DND-41 (cell line): ENCODE measurements at regions not wholly inside any gene's neighbourhood (a gene's known extent, or its start where the extent isn't known, plus 50 kb on each side); places are given as distances from the start of the nearest gene placed in this dataset.

Experiments used
- ATAC-seq: fragments of 200-7000 bp; cut with Tn5 transposase; 3 replicates; pipeline ENCODE4 v1.9.1; 2021; ENCODE audit warnings: low read depth; ENCODE audit not compliant: insufficient read depth
- DNase-seq: peaks from one replicate; pipeline ENCODE4 v3.0.0-alpha.2; 2020
- H2AFZ ChIP-seq: 2 replicates; pipeline ENCODE4 v1.6.0; 2012; ENCODE audit warnings: low read depth, low read length
- H3K27ac ChIP-seq: 2 replicates; pipeline ENCODE4 v1.5.1; 2012; ENCODE audit warnings: low read length, inconsistent platforms
- H3K27me3 ChIP-seq: fragments of 200-600 bp; sonication (generic); 2 replicates; pipeline ENCODE4 v1.6.0; 2012; ENCODE audit warnings: low read length, mild to moderate bottlenecking, inconsistent platforms; ENCODE audit not compliant: insufficient read depth, poor library complexity
- H3K36me3 ChIP-seq: 2 replicates; pipeline ENCODE4 v1.5.1; 2012; ENCODE audit warnings: low read length, inconsistent platforms; ENCODE audit not compliant: insufficient read depth
- H3K4me1 ChIP-seq: 2 replicates; pipeline ENCODE4 v1.5.1; 2012; ENCODE audit warnings: mild to moderate bottlenecking, low read length; ENCODE audit not compliant: insufficient read depth
- H3K4me2 ChIP-seq: 2 replicates; pipeline ENCODE4 v1.6.0; 2012; ENCODE audit warnings: mild to moderate bottlenecking, moderate library complexity, low read length, inconsistent platforms; ENCODE audit not compliant: insufficient read depth
- H3K4me3 ChIP-seq, 2 experiments: fragments of 200-600 bp in 1 of 2; shearing (Covaris generic) in 1 of 2; 2 replicates each; pipeline ENCODE4 v1.5.1; 2012 to 2016; ENCODE audit warnings: inconsistent platforms in 2 of 2, low read length in 2 of 2, mild to moderate bottlenecking in 2 of 2, low read depth in 1 of 2, moderate library complexity in 1 of 2
- H3K79me2 ChIP-seq: 2 replicates; pipeline ENCODE4 v1.6.0; 2012; ENCODE audit warnings: low read length, inconsistent platforms; ENCODE audit not compliant: insufficient read depth
- H3K9ac ChIP-seq: 2 replicates; pipeline ENCODE4 v1.6.0; 2012; ENCODE audit warnings: low read depth, mild to moderate bottlenecking, inconsistent platforms, low read length, moderate library complexity
- H3K9me3 ChIP-seq: 2 replicates; pipeline ENCODE4 v1.5.1; 2012; ENCODE audit warnings: low read length, moderate library complexity, mild to moderate bottlenecking, inconsistent platforms; ENCODE audit not compliant: insufficient read depth, severe bottlenecking
- H4K20me1 ChIP-seq: 2 replicates; pipeline ENCODE4 v1.6.0; 2012; ENCODE audit warnings: low read length; ENCODE audit not compliant: insufficient read depth
- CTCF ChIP-seq: IDR thresholded peaks from 2 replicates; pipeline ENCODE4 v1.5.1; 2012; ENCODE audit warnings: borderline replicate concordance, low read length, moderate library complexity, mild to moderate bottlenecking; ENCODE audit not compliant: poor library complexity, severe bottlenecking; ENCODE audit errors: extremely low read depth
- EZH2 ChIP-seq: IDR thresholded peaks from 3 replicates; pipeline ENCODE4 v1.6.1; 2012; ENCODE audit warnings: borderline replicate concordance, low read depth, mild to moderate bottlenecking, moderate library complexity, low read length, inconsistent platforms; ENCODE audit not compliant: severe bottlenecking

- ATAC-seq = no peak
- Histone ChIP-seq H3K27me3 (no peaks in the 10 kb centered on the region), H3K79me2 (no peaks in the 10 kb centered on the region), H3K9me3 (no peaks in the 10 kb centered on the region), H3K9ac (no peak overlapping the region), H4K20me1 (no peaks in the 10 kb centered on the region), H3K27ac (0 out of 2 replicates have a peak overlapping the region, but pooled peaks have one; percentile 3), H2AFZ (no peak overlapping the region), H3K4me2 (no peak overlapping the region), H3K4me3 (no peak overlapping the region), H3K36me3 (no peaks in the 10 kb centered on the region), H3K4me1 (peaks cover 16% of the 10 kb centered on the region)
- DNase-seq = no peak
- TF ChIP-seq CTCF (no peak), EZH2 (no peak)
Observed at GRCh38 chr3:177611752-177612334, 414.6 kb upstream of the TBL1XR1 start.

- no peak overlapping the region for H3K4me2 ChIP-seq
- no peaks in the 10 kb centered on the region for H3K79me2 ChIP-seq
- ATAC-seq (no peak), DNase-seq (no peak)
- no peak for TF ChIP-seq EZH2
- no peak for TF ChIP-seq CTCF
- H3K9ac ChIP-seq = no peak overlapping the region
- no peaks in the 10 kb centered on the region for H4K20me1 ChIP-seq
- peaks cover 16% of the 10 kb centered on the region for H3K4me1 ChIP-seq
- H2AFZ ChIP-seq = no peak overlapping the region
- no peak overlapping the region for H3K27ac ChIP-seq
- H3K36me3 ChIP-seq = no peaks in the 10 kb centered on the region
- no peaks in the 10 kb centered on the region for H3K27me3 ChIP-seq
- no peak overlapping the region for H3K4me3 ChIP-seq
- H3K9me3 ChIP-seq = no peaks in the 10 kb centered on the region
Observed at GRCh38 chr3:177613901-177614300, 416.6 kb upstream of the TBL1XR1 start.

GRCh38 chr3:177615015-177615414 is 417.7 kb upstream of the TBL1XR1 start:
- H3K27ac ChIP-seq = no peak overlapping the region
- no peak overlapping the region for H3K4me2 ChIP-seq
- no peaks in the 10 kb centered on the region for H4K20me1 ChIP-seq
- H3K4me3 ChIP-seq = no peak overlapping the region
- TF ChIP-seq CTCF (no peak), EZH2 (no peak)
- no peaks in the 10 kb centered on the region for H3K9me3 ChIP-seq
- no peaks in the 10 kb centered on the region for H3K27me3 ChIP-seq
- ATAC-seq = peak; percentile 72
- no peaks in the 10 kb centered on the region for H3K36me3 ChIP-seq
- H3K4me1 ChIP-seq = peaks cover 16% of the 10 kb centered on the region
- no peak overlapping the region for H2AFZ ChIP-seq
- no peaks in the 10 kb centered on the region for H3K79me2 ChIP-seq
- peak; percentile 39 for DNase-seq
- H3K9ac ChIP-seq = no peak overlapping the region
